ENCODE measurements at regions not wholly inside any gene's neighbourhood (a gene's known extent, or its start where the extent isn't known, plus 50 kb on each side); places are given as distances from the start of the nearest gene placed in this dataset.

DNA sequence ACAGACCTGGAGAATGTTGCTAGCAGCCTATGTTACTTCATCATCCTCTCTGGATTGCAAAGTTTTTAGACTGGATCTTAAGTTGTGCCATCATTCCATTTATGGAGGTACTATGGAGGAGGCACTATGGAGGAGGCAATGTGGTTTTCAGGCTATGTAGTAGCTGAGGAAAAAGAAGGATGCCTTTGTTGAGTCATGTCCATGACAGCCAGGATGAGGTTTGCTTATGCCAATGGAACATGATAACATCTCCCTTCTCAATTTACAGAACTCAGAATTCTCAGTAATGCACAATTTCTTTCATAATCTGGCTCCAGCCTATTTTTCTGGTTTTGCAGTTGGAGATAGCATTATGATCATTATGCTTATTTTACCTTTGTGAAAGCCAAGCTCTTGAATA is 65.9 kb upstream of the TMEM108 start:
- no peak; the same call in 1 of the 2 replicates for TF ChIP-seq POLR2AphosphoS5 (IDR thresholded peaks at IDR 0.05; ENCODE audit: low read depth, low read length)
- TF ChIP-seq EP300 (IDR thresholded peaks at IDR 0.05; ENCODE audit: borderline replicate concordance in 1 of 2, low read depth in 1 of 2, low read length in 1 of 2), result peak in 1 of 2 experiments; percentile 39; a peak in 1 of 4 replicates
- TF ChIP-seq, protein P1, sequence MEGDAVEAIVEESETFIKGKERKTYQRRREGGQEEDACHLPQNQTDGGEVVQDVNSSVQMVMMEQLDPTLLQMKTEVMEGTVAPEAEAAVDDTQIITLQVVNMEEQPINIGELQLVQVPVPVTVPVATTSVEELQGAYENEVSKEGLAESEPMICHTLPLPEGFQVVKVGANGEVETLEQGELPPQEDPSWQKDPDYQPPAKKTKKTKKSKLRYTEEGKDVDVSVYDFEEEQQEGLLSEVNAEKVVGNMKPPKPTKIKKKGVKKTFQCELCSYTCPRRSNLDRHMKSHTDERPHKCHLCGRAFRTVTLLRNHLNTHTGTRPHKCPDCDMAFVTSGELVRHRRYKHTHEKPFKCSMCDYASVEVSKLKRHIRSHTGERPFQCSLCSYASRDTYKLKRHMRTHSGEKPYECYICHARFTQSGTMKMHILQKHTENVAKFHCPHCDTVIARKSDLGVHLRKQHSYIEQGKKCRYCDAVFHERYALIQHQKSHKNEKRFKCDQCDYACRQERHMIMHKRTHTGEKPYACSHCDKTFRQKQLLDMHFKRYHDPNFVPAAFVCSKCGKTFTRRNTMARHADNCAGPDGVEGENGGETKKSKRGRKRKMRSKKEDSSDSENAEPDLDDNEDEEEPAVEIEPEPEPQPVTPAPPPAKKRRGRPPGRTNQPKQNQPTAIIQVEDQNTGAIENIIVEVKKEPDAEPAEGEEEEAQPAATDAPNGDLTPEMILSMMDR (IDR thresholded peaks at IDR 0.05), result no peak
- no peak for TF ChIP-seq RXRA (IDR thresholded peaks at IDR 0.05; ENCODE audit: borderline replicate concordance, low read depth)
- TF ChIP-seq, protein P2, sequence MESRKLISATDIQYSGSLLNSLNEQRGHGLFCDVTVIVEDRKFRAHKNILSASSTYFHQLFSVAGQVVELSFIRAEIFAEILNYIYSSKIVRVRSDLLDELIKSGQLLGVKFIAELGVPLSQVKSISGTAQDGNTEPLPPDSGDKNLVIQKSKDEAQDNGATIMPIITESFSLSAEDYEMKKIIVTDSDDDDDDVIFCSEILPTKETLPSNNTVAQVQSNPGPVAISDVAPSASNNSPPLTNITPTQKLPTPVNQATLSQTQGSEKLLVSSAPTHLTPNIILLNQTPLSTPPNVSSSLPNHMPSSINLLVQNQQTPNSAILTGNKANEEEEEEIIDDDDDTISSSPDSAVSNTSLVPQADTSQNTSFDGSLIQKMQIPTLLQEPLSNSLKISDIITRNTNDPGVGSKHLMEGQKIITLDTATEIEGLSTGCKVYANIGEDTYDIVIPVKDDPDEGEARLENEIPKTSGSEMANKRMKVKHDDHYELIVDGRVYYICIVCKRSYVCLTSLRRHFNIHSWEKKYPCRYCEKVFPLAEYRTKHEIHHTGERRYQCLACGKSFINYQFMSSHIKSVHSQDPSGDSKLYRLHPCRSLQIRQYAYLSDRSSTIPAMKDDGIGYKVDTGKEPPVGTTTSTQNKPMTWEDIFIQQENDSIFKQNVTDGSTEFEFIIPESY (IDR thresholded peaks at IDR 0.05; ENCODE audit: borderline replicate concordance, low read depth), result no peak
- no peak for TF ChIP-seq GATA2 (CRISPR knock-in tag; IDR thresholded peaks at IDR 0.05)
- TF ChIP-seq MAX (IDR thresholded peaks at IDR 0.05; ENCODE audit: low read depth), result no peak
- no peak for TF ChIP-seq EZH2phosphoT487 (IDR thresholded peaks at IDR 0.05; ENCODE audit: borderline replicate concordance, low read depth)
- no peak for TF ChIP-seq RAD21 (IDR thresholded peaks at IDR 0.05; ENCODE audit: low read length)
- TF ChIP-seq MXI1 (IDR thresholded peaks at IDR 0.05; ENCODE audit: low read depth, low read length), result no peak
- no peak for TF ChIP-seq SIN3A (IDR thresholded peaks at IDR 0.05; ENCODE audit: borderline replicate concordance, low read depth, low read length)
- TF ChIP-seq, protein P3, sequence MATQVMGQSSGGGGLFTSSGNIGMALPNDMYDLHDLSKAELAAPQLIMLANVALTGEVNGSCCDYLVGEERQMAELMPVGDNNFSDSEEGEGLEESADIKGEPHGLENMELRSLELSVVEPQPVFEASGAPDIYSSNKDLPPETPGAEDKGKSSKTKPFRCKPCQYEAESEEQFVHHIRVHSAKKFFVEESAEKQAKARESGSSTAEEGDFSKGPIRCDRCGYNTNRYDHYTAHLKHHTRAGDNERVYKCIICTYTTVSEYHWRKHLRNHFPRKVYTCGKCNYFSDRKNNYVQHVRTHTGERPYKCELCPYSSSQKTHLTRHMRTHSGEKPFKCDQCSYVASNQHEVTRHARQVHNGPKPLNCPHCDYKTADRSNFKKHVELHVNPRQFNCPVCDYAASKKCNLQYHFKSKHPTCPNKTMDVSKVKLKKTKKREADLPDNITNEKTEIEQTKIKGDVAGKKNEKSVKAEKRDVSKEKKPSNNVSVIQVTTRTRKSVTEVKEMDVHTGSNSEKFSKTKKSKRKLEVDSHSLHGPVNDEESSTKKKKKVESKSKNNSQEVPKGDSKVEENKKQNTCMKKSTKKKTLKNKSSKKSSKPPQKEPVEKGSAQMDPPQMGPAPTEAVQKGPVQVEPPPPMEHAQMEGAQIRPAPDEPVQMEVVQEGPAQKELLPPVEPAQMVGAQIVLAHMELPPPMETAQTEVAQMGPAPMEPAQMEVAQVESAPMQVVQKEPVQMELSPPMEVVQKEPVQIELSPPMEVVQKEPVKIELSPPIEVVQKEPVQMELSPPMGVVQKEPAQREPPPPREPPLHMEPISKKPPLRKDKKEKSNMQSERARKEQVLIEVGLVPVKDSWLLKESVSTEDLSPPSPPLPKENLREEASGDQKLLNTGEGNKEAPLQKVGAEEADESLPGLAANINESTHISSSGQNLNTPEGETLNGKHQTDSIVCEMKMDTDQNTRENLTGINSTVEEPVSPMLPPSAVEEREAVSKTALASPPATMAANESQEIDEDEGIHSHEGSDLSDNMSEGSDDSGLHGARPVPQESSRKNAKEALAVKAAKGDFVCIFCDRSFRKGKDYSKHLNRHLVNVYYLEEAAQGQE (IDR thresholded peaks at IDR 0.05; ENCODE audit: low read depth, low read length), result no peak
- no peak for TF ChIP-seq SMC3 (IDR thresholded peaks at IDR 0.05; ENCODE audit: low read depth, low read length)
